Eye (tissue), 1 donor: ENCODE measurements at regions not wholly inside any gene's neighbourhood (a gene's known extent, or its start where the extent isn't known, plus 50 kb on each side); places are given as distances from the start of the nearest gene placed in this dataset.

Experiments used
- DNase-seq: peaks from one replicate; pipeline ENCODE4 v3.0.0-alpha.2; 2015

- DNase-seq: peak; percentile 48
Observed at GRCh38 chr15:47289656-47290055, 427.6 kb upstream of the SEMA6D start.

- no peak for DNase-seq
Observed at GRCh38 chr15:47291767-47292166, 425.5 kb upstream of the SEMA6D start.

GRCh38 chr15:47292638-47293190, 424.6 kb upstream of the SEMA6D start:
- no peak for DNase-seq

- peak; percentile 73 for DNase-seq
Observed at GRCh38 chr15:47293466-47294162, 423.7 kb upstream of the SEMA6D start.

- no peak for DNase-seq
Observed at GRCh38 chr15:47294765-47295259, 422.5 kb upstream of the SEMA6D start.

- DNase-seq: no peak
Observed at GRCh38 chr15:47296881-47297280, 420.4 kb upstream of the SEMA6D start.

GRCh38 chr15:47299846-47300434, 417.4 kb upstream of the SEMA6D start:
- DNase-seq: peak; percentile 56

GRCh38 chr15:47300596-47300995, 416.7 kb upstream of the SEMA6D start:
- DNase-seq: no peak

- peak; percentile 40 for DNase-seq
Observed at GRCh38 chr15:47301481-47301880, 415.8 kb upstream of the SEMA6D start.

GRCh38 chr15:47304656-47305055, 412.6 kb upstream of the SEMA6D start:
- no peak for DNase-seq

- DNase-seq: no peak
Observed at GRCh38 chr15:47312161-47312560, 405.1 kb upstream of the SEMA6D start.

- DNase-seq: no peak
Observed at GRCh38 chr15:47326410-47327333, 390.6 kb upstream of the SEMA6D start.

- DNase-seq: peak; percentile 53
Observed at GRCh38 chr15:47331829-47332393, 385.4 kb upstream of the SEMA6D start.

- DNase-seq: peak; percentile 40
Observed at GRCh38 chr15:47332481-47332880, 384.8 kb upstream of the SEMA6D start.

GRCh38 chr15:47333734-47334133, 383.6 kb upstream of the SEMA6D start:
- DNase-seq: no peak

- DNase-seq: no peak
Observed at GRCh38 chr15:47334805-47335535, 382.3 kb upstream of the SEMA6D start.

- DNase-seq: no peak
Observed at GRCh38 chr15:47337106-47337505, 380.2 kb upstream of the SEMA6D start.

- DNase-seq: no peak
Observed at GRCh38 chr15:47337836-47338235, 379.5 kb upstream of the SEMA6D start.

GRCh38 chr15:47338771-47339170, 378.5 kb upstream of the SEMA6D start:
- DNase-seq: no peak

- DNase-seq: peak; percentile 29
Observed at GRCh38 chr15:47339800-47340570, 377.3 kb upstream of the SEMA6D start.

- DNase-seq: no peak
Observed at GRCh38 chr15:47340571-47340920, 376.8 kb upstream of the SEMA6D start.
